ENCODE measurements at regions not wholly inside any gene's neighbourhood (a gene's known extent, or its start where the extent isn't known, plus 50 kb on each side); places are given as distances from the start of the nearest gene placed in this dataset.

- in situ Hi-C loops (cut with HindIII; ENCODE audit: low sequenced_read_pairs), result no loop called here
- no peak for DNase-seq (ENCODE audit: low read depth)
- no peak overlapping the region for H3K4me3 ChIP-seq (ENCODE audit: low read depth, low read length)
- no peak for TF ChIP-seq CTCF (IDR thresholded peaks at IDR 0.05; ENCODE audit: low read depth, low read length, missing control alignments)
These were observed 155.2 kb downstream of the TINAG start for GRCh38 chr6:54463354-54464024.

- in situ Hi-C loops (cut with HindIII; ENCODE audit: low sequenced_read_pairs), result no loop called here
- H3K4me3 ChIP-seq (ENCODE audit: low read depth, low read length), result no peak overlapping the region
- TF ChIP-seq CTCF (IDR thresholded peaks at IDR 0.05; ENCODE audit: low read depth, low read length, missing control alignments), result no peak
- DNase-seq (ENCODE audit: low read depth), result no peak
These were observed 157.5 kb downstream of the TINAG start for GRCh38 chr6:54465649-54466300.

- TF ChIP-seq CTCF (IDR thresholded peaks at IDR 0.05; ENCODE audit: low read depth, low read length, missing control alignments), result no peak
- DNase-seq (ENCODE audit: low read depth), result no peak
- in situ Hi-C loops (cut with HindIII; ENCODE audit: low sequenced_read_pairs), result no loop called here
- H3K4me3 ChIP-seq (ENCODE audit: low read depth, low read length), result no peak overlapping the region
These were observed 159.1 kb downstream of the TINAG start for GRCh38 chr6:54467384-54467783.

GRCh38 chr6:54473328-54473727 is 165.1 kb downstream of the TINAG start:
- TF ChIP-seq CTCF (IDR thresholded peaks at IDR 0.05; ENCODE audit: low read depth, low read length, missing control alignments), result no peak
- no peak for DNase-seq (ENCODE audit: low read depth)
- no peak overlapping the region for H3K4me3 ChIP-seq (ENCODE audit: low read depth, low read length)
- in situ Hi-C loops (cut with HindIII; ENCODE audit: low sequenced_read_pairs), result no loop called here

- TF ChIP-seq CTCF (IDR thresholded peaks at IDR 0.05; ENCODE audit: low read depth, low read length, missing control alignments), result no peak
- no peak overlapping the region for H3K4me3 ChIP-seq (ENCODE audit: low read depth, low read length)
- in situ Hi-C loops (cut with HindIII; ENCODE audit: low sequenced_read_pairs), result no loop called here
- DNase-seq (ENCODE audit: low read depth), result no peak
These were observed 166.7 kb downstream of the TINAG start for GRCh38 chr6:54474898-54475297.

- DNase-seq (ENCODE audit: low read depth), result no peak
- H3K4me3 ChIP-seq (ENCODE audit: low read depth, low read length), result no peak overlapping the region
- in situ Hi-C loops (cut with HindIII; ENCODE audit: low sequenced_read_pairs), result no loop called here
- TF ChIP-seq CTCF (IDR thresholded peaks at IDR 0.05; ENCODE audit: low read depth, low read length, missing control alignments), result no peak
These were observed 172.8 kb downstream of the TINAG start for GRCh38 chr6:54481091-54481490.

Data from astrocyte of the cerebellum (primary cell).